Esophagus squamous epithelium (tissue), 5 donors: ENCODE measurements at regions not wholly inside any gene's neighbourhood (a gene's known extent, or its start where the extent isn't known, plus 50 kb on each side); places are given as distances from the start of the nearest gene placed in this dataset.

Experiments used
- DNase-seq: peaks from one replicate; lab custom pipeline; 2025; lab: John Stamatoyannopoulos, UW
- H3K27ac ChIP-seq, 4 donors: fragments of 200-600 bp; sonication (generic); one replicate each; pipeline ENCODE4 v1.5.1; 2016 to 2019; ENCODE audit warnings: mild to moderate bottlenecking in 1 of 4
- H3K27me3 ChIP-seq, 4 donors: fragments of 200-600 bp; sonication (generic); 1 replicate in 3 of 4; 2 replicates in 1 of 4; pipeline versions ENCODE4 v1.5.1 to v1.6.0; 2017 to 2021; ENCODE audit warnings: antibody characterized with exemption in 1 of 4
- H3K36me3 ChIP-seq, 3 donors: fragments of 200-600 bp; sonication (generic); one replicate each; pipeline ENCODE4 v1.5.1; 2016 to 2019
- H3K4me1 ChIP-seq, 3 donors: fragments of 200-600 bp; sonication (generic); one replicate each; pipeline ENCODE4 v1.5.1; 2017 to 2019
- H3K4me3 ChIP-seq, 4 donors: fragments of 200-600 bp; sonication (generic); 1 replicate in 3 of 4; 2 replicates in 1 of 4; pipeline ENCODE4 v1.5.1; 2016 to 2019; ENCODE audit warnings: mild to moderate bottlenecking in 2 of 4, moderate library complexity in 1 of 4
- H3K9me3 ChIP-seq, 3 donors: fragments of 200-600 bp; sonication (generic); one replicate each; pipeline ENCODE4 v1.5.1; 2016 to 2019
- CTCF ChIP-seq, 6 experiments: fragments of 450-650 bp in 4 of 6; fragments of 200-600 bp in 2 of 6; sonication (generic) in 2 of 6; IDR thresholded peaks; one replicate each; pipeline ENCODE4 v1.5.1; 2016 to 2019; ENCODE audit warnings: antibody characterized with exemption in 6 of 6, mild to moderate bottlenecking in 4 of 6, moderate library complexity in 4 of 6
- POLR2A ChIP-seq, 4 donors: fragments of 450-650 bp; IDR thresholded peaks; one replicate each; pipeline ENCODE4 v1.6.1; 2017; ENCODE audit warnings: antibody characterized with exemption in 4 of 4, mild to moderate bottlenecking in 4 of 4, moderate library complexity in 3 of 4
- WGBS, 2 donors: methylation state at CpG; one replicate each; pipeline ENCODE4 v1.1.5; 2018; 5-methylcytosine and 5-hydroxymethylcytosine counted together
- intact Hi-C: fragments of 100-400 bp; cut with DNase I; formaldehyde crosslinking; loops from one replicate; pipeline ENCODE4 v1.15.0; 2022
- donor health status: DM: yes; HTN: yes; CAD: no.

DNA sequence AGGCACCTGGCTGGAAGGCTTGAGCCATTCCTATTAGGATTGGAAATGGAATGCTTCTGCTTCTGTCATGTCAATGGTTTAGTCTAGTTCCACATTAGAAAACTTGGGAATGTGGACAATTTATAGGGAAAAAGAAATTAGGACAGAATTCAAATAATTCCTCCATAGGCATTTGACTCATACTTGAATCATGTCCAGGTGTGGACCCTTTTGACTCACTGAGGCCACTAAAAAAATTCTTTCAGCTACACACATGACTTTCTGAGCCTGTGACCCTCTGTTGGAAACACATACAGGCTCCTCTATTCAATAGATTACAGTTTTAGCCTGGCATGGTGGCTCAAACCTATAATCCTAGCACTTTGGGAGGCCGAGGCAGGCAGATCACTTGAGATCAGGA is 100.5 kb downstream of the RASSF10 start:
- Histone ChIP-seq H3K9me3 (no peaks in the 10 kb centered on the region), H3K27ac (no peak overlapping the region), H3K4me1 (peaks cover 0 to 25% (median 14%) of the 10 kb centered on the region in 3 donors), H3K27me3 (no peaks in the 10 kb centered on the region), H3K4me3 (no peak overlapping the region), H3K36me3 (no peaks in the 10 kb centered on the region)
- TF ChIP-seq POLR2A (IDR thresholded peaks at IDR 0.05) (no peak), CTCF (IDR thresholded peaks at IDR 0.05) (no peak)
- intact Hi-C loops = no loop called here
- no peak for DNase-seq
- WGBS, 2 donors = 100% methylated on average over 1 of the region's 1 CpG; no CpG with 5 or more reads in 1 of the 2 donors

- intact Hi-C loops = no loop called here
- no peak for TF ChIP-seq CTCF (IDR thresholded peaks at IDR 0.05)
- no peak for TF ChIP-seq POLR2A (IDR thresholded peaks at IDR 0.05)
- WGBS, 2 donors = 92 to 100% methylated on average over 1 of the region's 1 CpG
- Histone ChIP-seq H3K9me3 (no peaks in the 10 kb centered on the region), H3K27ac (no peak overlapping the region), H3K4me1 (peaks cover 0 to 30% (median 15%) of the 10 kb centered on the region in 3 donors), H3K27me3 (no peaks in the 10 kb centered on the region), H3K4me3 (no peak overlapping the region), H3K36me3 (no peaks in the 10 kb centered on the region)
- no peak for DNase-seq
These were observed 101.0 kb downstream of the RASSF10 start for GRCh38 chr11:13110145-13110544.

DNA sequence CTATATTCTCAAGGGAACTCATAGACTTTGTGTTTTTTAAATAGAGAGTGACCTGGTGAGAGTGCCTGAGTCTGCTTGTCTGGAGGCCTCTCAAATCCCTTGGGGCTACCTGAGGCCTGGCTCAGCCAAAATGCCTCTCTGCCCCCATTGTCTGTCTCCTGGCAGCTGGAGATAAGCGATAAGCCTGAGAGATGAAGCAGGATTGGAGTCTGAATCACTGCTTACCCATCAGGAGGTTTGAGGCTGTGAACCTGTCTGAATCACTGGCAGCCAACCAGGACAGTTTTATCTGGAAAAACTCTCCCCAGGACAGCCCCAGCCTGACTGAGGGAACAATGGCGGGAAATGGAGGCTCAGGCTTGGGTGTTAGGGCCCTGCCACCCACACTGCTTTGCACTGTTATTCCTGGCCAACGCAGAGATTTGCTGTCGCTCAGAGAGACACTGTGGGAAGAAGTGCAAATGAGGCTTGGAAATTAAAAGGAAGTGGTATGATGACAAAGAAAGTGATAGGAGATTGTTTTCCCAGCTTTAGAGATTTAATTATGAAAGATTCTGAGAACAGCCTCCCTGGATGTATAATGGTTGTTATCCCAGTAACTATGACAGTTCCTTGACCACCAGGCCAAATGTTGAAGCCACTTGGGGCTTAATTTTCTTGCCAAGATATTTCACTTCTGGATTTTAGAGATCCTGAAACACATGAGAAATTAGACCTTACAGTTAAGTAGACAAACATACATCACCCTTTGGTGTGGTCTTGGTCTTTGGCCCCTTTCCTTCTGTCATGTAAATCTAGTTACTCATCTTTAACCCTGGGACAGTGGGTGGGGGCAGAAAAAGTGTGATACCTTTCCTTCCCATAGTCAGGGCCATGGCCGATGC is 102.1 kb downstream of the RASSF10 start:
- no peak overlapping the region for H3K27ac ChIP-seq
- intact Hi-C loops = no loop called here

DNA sequence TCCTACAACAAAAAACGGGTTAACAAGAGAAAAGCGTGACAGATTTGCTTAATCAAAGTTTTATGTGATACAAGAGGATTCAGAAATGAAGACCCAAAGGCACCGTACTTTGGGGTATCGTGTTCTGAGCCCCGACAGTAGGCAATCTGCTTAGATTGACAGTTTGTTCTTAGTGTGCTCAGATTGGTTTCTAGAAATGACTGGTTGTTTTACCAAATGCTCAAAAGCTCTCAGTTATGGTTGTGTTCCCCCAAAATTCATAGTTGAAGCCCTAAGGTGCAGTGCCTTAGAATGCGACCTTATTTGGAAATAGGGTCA is 102.7 kb downstream of the RASSF10 start:
- intact Hi-C loops = no loop called here

More for the DNA sequence above, 102.1 kb downstream of the RASSF10 start:
- no peak for DNase-seq
- no peak overlapping the region for H3K4me3 ChIP-seq
- H3K27me3 ChIP-seq = no peaks in the 10 kb centered on the region
- no peaks in the 10 kb centered on the region for H3K36me3 ChIP-seq
- no peaks in the 10 kb centered on the region for H3K9me3 ChIP-seq
- 47 to 58% methylated on average over 5 of the region's 5 CpGs for WGBS, 2 donors
- TF ChIP-seq CTCF (IDR thresholded peaks at IDR 0.05) = no peak
- peaks cover 0 to 35% (median 15%) of the 10 kb centered on the region in 3 donors for H3K4me1 ChIP-seq

More for the DNA sequence above, 102.7 kb downstream of the RASSF10 start:
- Histone ChIP-seq H3K27ac (no peak overlapping the region), H3K4me3 (no peak overlapping the region), H3K9me3 (no peaks in the 10 kb centered on the region), H3K4me1 (peaks cover 0 to 35% (median 15%) of the 10 kb centered on the region in 3 donors), H3K36me3 (no peaks in the 10 kb centered on the region), H3K27me3 (no peaks in the 10 kb centered on the region)
- no peak for DNase-seq
- 59 to 94% methylated on average over 5 to 6 of the region's 6 CpGs for WGBS, 2 donors
- no peak for TF ChIP-seq POLR2A (IDR thresholded peaks at IDR 0.05)
- TF ChIP-seq CTCF (IDR thresholded peaks at IDR 0.05) = no peak
